Stomach smooth muscle (tissue), 2 donors: ENCODE measurements at regions not wholly inside any gene's neighbourhood (a gene's known extent, or its start where the extent isn't known, plus 50 kb on each side); places are given as distances from the start of the nearest gene placed in this dataset.
"Not testable (repeated sequence)": the region's sequence is repeated elsewhere in the genome, so short reads cannot be mapped to it uniquely, and the experiment has no call there.

ENCODE experiments used
- H3K27ac ChIP-seq: one replicate; pipeline ENCODE4 v1.7.0; 2013; ENCODE audit warnings: mild to moderate bottlenecking, low read length, inconsistent platforms
- H3K27me3 ChIP-seq, 2 donors: one replicate each; pipeline ENCODE4 v1.7.0; 2013; ENCODE audit warnings: low read length in 2 of 2; ENCODE audit not compliant: insufficient read depth in 2 of 2, control insufficient read depth in 1 of 2
- H3K36me3 ChIP-seq, 2 donors: one replicate each; pipeline ENCODE4 v1.7.0; 2013; ENCODE audit warnings: low read length in 2 of 2; ENCODE audit not compliant: control insufficient read depth in 2 of 2, insufficient read depth in 2 of 2
- H3K4me1 ChIP-seq: one replicate; pipeline ENCODE4 v1.7.0; 2013; ENCODE audit warnings: low read length; ENCODE audit not compliant: control insufficient read depth, insufficient read depth
- H3K4me3 ChIP-seq, 2 donors: one replicate each; pipeline ENCODE4 v1.7.0; 2013; ENCODE audit warnings: low read length in 2 of 2
- H3K9ac ChIP-seq, 2 donors: one replicate each; pipeline ENCODE4 v1.7.0; 2013; ENCODE audit warnings: low read length in 2 of 2, mild to moderate bottlenecking in 1 of 2
- H3K9me3 ChIP-seq, 2 donors: one replicate each; pipeline ENCODE4 v1.7.0; 2013; ENCODE audit warnings: low read length in 2 of 2; ENCODE audit not compliant: control insufficient read depth in 2 of 2
- donor health status: healthy.
- donor health status: Pancreatic carcinoma.

- Histone ChIP-seq H3K9ac (no peak overlapping the region), H3K4me3 (no peak overlapping the region), H3K4me1 (no peaks in the 10 kb centered on the region), H3K27ac (no peak overlapping the region), H3K27me3 (no peaks in the 10 kb centered on the region), H3K9me3 (no peaks in the 10 kb centered on the region), H3K36me3 (no peaks in the 10 kb centered on the region)
Observed at GRCh38 chr4:126495163-126495752, 1137.5 kb upstream of the INTU start.

- no peak overlapping the region for H3K27ac ChIP-seq
- no peaks in the 10 kb centered on the region for H3K4me1 ChIP-seq
- H3K36me3 ChIP-seq, result no peaks in the 10 kb centered on the region
- H3K4me3 ChIP-seq, result no peak overlapping the region
- no peak overlapping the region for H3K9ac ChIP-seq
- no peaks in the 10 kb centered on the region for H3K27me3 ChIP-seq
- H3K9me3 ChIP-seq, result no peaks in the 10 kb centered on the region
Observed at GRCh38 chr4:126512979-126513378, 1119.8 kb upstream of the INTU start.

GRCh38 chr4:126513596-126513995, 1119.2 kb upstream of the INTU start:
- H3K9me3 ChIP-seq, result no peaks in the 10 kb centered on the region
- H3K36me3 ChIP-seq, result no peaks in the 10 kb centered on the region
- H3K27ac ChIP-seq, result no peak overlapping the region
- no peak overlapping the region for H3K4me3 ChIP-seq
- H3K27me3 ChIP-seq, result no peaks in the 10 kb centered on the region
- no peak overlapping the region for H3K9ac ChIP-seq
- H3K4me1 ChIP-seq, result no peaks in the 10 kb centered on the region

- Histone ChIP-seq H3K27me3 (no peaks in the 10 kb centered on the region), H3K4me1 (no peaks in the 10 kb centered on the region), H3K36me3 (no peaks in the 10 kb centered on the region), H3K27ac (no peak overlapping the region), H3K4me3 (no peak overlapping the region), H3K9ac (no peak overlapping the region), H3K9me3 (no peaks in the 10 kb centered on the region)
Observed at GRCh38 chr4:126520731-126521130, 1112.0 kb upstream of the INTU start.

- not testable (repeated sequence) for H3K9ac ChIP-seq, H3K27ac ChIP-seq, H3K4me1 ChIP-seq, H3K9me3 ChIP-seq, H3K4me3 ChIP-seq, H3K36me3 ChIP-seq, H3K27me3 ChIP-seq
Observed at GRCh38 chr4:126525400-126525799, 1107.4 kb upstream of the INTU start.

GRCh38 chr4:126526335-126526734, 1106.4 kb upstream of the INTU start:
- peaks cover 0 to 4% of the 10 kb centered on the region in 2 donors for H3K9me3 ChIP-seq

GRCh38 chr4:126529997-126530396, 1102.8 kb upstream of the INTU start:
- Histone ChIP-seq H3K4me1 (no peaks in the 10 kb centered on the region), H3K27me3 (no peaks in the 10 kb centered on the region), H3K36me3 (no peaks in the 10 kb centered on the region), H3K4me3 (no peak overlapping the region), H3K9ac (no peak overlapping the region), H3K27ac (no peak overlapping the region), H3K9me3 (peaks cover 0 to 4% of the 10 kb centered on the region in 2 donors)

More at GRCh38 chr4:126526335-126526734, 1106.4 kb upstream of the INTU start:
- Histone ChIP-seq H3K27me3 (no peaks in the 10 kb centered on the region), H3K4me3 (no peak overlapping the region), H3K27ac (no peak overlapping the region), H3K4me1 (no peaks in the 10 kb centered on the region), H3K36me3 (no peaks in the 10 kb centered on the region), H3K9ac (no peak overlapping the region)

- H3K27me3 ChIP-seq, result no peaks in the 10 kb centered on the region
- no peaks in the 10 kb centered on the region for H3K36me3 ChIP-seq
- H3K9ac ChIP-seq, result no peak overlapping the region
- no peak overlapping the region for H3K27ac ChIP-seq
- no peak overlapping the region for H3K4me3 ChIP-seq
- no peaks in the 10 kb centered on the region for H3K4me1 ChIP-seq
- H3K9me3 ChIP-seq, result peaks cover 0 to 4% of the 10 kb centered on the region in 2 donors
Observed at GRCh38 chr4:126530996-126531585, 1101.7 kb upstream of the INTU start.

GRCh38 chr4:126532527-126532926, 1100.2 kb upstream of the INTU start:
- no peaks in the 10 kb centered on the region for H3K9me3 ChIP-seq
- H3K4me1 ChIP-seq, result no peaks in the 10 kb centered on the region
- H3K27ac ChIP-seq, result no peak overlapping the region
- H3K9ac ChIP-seq, result no peak overlapping the region
- no peak overlapping the region for H3K4me3 ChIP-seq
- H3K36me3 ChIP-seq, result no peaks in the 10 kb centered on the region
- H3K27me3 ChIP-seq, result no peaks in the 10 kb centered on the region

GRCh38 chr4:126533146-126533805, 1099.5 kb upstream of the INTU start:
- H3K9me3 ChIP-seq, result no peaks in the 10 kb centered on the region
- no peaks in the 10 kb centered on the region for H3K27me3 ChIP-seq
- no peak overlapping the region for H3K27ac ChIP-seq
- no peaks in the 10 kb centered on the region for H3K36me3 ChIP-seq
- H3K9ac ChIP-seq, result no peak overlapping the region
- no peaks in the 10 kb centered on the region for H3K4me1 ChIP-seq
- no peak overlapping the region for H3K4me3 ChIP-seq

- no peak overlapping the region for H3K9ac ChIP-seq
- no peak overlapping the region for H3K27ac ChIP-seq
- H3K36me3 ChIP-seq, result no peaks in the 10 kb centered on the region
- no peaks in the 10 kb centered on the region for H3K27me3 ChIP-seq
- no peaks in the 10 kb centered on the region for H3K4me1 ChIP-seq
- H3K9me3 ChIP-seq, result no peaks in the 10 kb centered on the region
- no peak overlapping the region for H3K4me3 ChIP-seq
Observed at GRCh38 chr4:126539771-126540170, 1093.0 kb upstream of the INTU start.
